GM12874 (cell line): ENCODE measurements at regions not wholly inside any gene's neighbourhood (a gene's known extent, or its start where the extent isn't known, plus 50 kb on each side); places are given as distances from the start of the nearest gene placed in this dataset.

ENCODE experiments used
- CTCF ChIP-seq: IDR thresholded peaks from 2 replicates; pipeline ENCODE4 v1.5.1; 2011; ENCODE audit warnings: low read depth, mild to moderate bottlenecking, control low read depth, low read length, moderate library complexity; ENCODE audit not compliant: insufficient read depth

- TF ChIP-seq CTCF = no peak
Measured at GRCh38 chr6:126123226-126123625, 136.9 kb downstream of the TRMT11 start.

GRCh38 chr6:126127659-126128058 is 141.3 kb downstream of the TRMT11 start:
- TF ChIP-seq CTCF = no peak

- TF ChIP-seq CTCF = no peak
Measured at GRCh38 chr6:126131246-126131645, 144.9 kb downstream of the TRMT11 start.

GRCh38 chr6:126133984-126134383 is 147.6 kb downstream of the TRMT11 start:
- TF ChIP-seq CTCF = no peak

GRCh38 chr6:126134491-126134890 is 148.2 kb downstream of the TRMT11 start:
- TF ChIP-seq CTCF = no peak

- no peak for TF ChIP-seq CTCF
Measured at GRCh38 chr6:126140015-126140414, 153.7 kb downstream of the TRMT11 start.

GRCh38 chr6:126143761-126144251 is 157.5 kb downstream of the TRMT11 start:
- TF ChIP-seq CTCF = no peak

- no peak for TF ChIP-seq CTCF
Measured at GRCh38 chr6:126145351-126145750, 159.0 kb downstream of the TRMT11 start.
